RPMI7951 (cell line): ENCODE measurements at regions not wholly inside any gene's neighbourhood (a gene's known extent, or its start where the extent isn't known, plus 50 kb on each side); places are given as distances from the start of the nearest gene placed in this dataset.
"Not testable (repeated sequence)": the region's sequence is repeated elsewhere in the genome, so short reads cannot be mapped to it uniquely, and the experiment has no call there.

Source experiments
- DNase-seq: peaks from one replicate; pipeline ENCODE4 v3.0.0-alpha.2; 2012; ENCODE audit warnings: low read depth

DNA sequence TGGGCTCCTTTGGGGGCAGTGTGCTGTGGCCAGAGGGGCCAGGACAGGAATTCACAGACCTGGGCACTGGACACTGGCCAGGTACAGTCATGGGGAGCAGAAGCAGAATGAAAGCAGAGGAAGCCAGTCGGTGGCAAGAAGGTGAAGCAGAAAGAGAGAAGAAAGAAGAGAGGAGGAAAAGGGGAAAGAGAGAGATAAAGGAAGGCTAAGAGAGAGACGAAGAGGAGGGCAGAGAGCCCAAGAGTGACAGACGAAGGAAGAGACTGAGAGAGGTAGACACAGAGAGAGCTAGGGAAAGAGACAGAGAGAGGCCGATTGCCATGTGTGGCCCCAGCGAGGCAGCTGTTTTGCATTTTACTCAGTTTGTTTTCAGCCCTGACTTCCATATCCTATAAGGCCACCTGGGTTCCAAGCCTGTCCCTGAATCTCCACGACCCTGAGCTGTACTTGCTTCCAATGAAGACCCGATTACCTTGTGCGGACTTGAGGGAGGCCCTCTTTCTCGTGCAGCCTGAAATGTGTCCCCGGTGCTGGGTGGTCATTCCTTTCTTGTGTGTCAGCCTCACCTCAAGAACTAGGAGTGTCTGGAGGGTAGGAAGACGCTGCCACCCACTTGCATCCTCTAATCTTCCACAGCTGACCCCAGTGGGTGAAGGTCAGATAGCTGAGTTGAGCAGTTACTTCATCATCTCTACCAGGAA lies 73.9 kb downstream of the LSM3 start:
- DNase-seq, result no peak

DNA sequence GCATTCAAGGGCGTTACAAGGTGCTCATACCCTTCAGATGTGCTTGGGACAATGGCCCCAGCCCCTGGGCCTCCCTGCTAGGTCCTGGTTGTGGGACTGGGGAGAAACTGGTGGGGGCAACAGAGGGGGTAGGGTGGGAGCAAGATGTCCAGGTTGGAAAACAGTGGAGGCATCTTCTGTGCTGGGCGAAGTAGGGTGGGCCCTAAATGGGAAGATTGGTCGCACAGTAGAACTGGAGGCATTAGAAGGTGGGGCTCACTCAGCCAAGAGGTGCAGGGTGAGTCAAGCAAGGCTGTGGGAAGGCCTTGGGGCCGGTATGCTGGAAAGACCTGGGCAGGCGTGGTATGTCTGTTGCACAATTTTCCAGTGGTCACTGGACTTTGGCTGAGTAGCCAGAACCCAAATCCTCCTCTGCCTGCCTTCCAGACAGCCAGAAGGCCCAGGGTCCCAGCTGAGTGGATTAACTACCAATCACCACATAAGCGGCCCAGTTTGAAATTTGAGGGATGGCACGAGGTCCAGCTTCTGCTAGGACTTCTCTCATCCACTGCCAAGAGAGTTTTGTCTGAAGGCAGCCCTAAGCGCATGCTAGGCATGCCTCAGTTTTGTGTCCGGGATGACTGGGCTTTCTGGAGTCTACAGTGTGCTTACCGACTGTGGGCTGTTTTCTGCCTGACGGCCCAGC lies 74.5 kb downstream of the LSM3 start:
- peak; percentile 65 for DNase-seq

GRCh38 chr3:14253707-14254382 lies 75.2 kb downstream of the LSM3 start:
- DNase-seq, result peak; percentile 24

GRCh38 chr3:14254812-14255702 lies 76.4 kb downstream of the LSM3 start:
- DNase-seq, result no peak

DNA sequence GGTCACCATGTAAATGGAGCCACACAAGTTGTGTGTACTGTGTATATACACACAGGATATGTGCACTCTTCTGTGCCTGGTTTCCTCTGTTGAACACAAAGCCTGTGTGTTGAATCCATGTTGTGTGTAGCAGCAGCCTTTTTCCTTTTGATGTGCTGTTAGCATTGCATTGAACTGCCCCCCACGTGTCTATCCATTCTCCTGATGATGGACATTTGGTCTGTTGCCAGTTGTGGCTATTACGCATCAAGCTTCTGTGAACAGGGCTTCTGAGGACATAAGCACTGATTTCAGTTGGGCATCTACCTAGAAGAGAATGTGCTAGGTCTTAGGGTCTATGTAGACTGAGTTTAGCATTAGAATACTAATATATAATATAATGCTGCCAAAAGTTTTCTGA lies 77.4 kb downstream of the LSM3 start:
- DNase-seq, result peak; percentile 64

DNA sequence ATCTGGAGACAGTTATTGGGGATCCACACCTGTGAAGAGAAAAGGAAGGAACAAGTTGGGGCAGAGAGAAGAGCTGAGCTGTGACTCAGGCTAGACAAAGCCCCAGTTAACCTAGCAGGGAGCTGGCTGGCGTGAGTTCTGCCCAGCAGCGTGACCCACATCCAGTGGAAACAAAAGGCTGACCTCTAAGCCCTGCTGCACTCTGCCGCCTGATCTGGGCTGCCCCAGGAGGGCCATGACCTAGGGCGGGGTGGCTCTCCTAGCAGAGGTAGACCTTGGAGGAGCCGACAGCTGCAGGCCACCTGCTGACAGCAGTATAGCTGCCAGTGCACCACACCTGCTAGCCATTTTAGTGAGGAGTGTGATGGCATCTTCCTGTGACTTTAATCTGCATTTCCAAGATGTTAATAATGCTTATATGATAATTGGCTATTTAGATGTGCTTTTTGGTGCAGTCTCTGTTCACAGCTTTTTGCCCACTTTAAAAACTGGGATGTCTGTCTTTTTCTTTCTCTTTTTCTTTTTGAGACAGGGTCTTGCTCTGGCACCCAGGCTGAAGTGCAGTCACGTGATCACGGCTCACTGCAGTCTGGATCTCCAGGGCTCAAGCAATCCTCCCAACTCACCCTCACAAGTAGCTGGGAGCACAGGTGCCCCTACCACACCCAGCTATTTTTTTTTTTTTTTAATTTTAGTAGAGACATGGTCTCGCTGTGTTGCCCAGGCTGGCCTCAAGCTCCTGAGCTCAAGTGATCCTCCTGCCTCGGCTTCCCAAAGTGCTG lies 78.1 kb downstream of the LSM3 start:
- peak; percentile 35 for DNase-seq

- peak; percentile 82 for DNase-seq
Measured at GRCh38 chr3:14258906-14259904, 80.6 kb downstream of the LSM3 start.

DNA sequence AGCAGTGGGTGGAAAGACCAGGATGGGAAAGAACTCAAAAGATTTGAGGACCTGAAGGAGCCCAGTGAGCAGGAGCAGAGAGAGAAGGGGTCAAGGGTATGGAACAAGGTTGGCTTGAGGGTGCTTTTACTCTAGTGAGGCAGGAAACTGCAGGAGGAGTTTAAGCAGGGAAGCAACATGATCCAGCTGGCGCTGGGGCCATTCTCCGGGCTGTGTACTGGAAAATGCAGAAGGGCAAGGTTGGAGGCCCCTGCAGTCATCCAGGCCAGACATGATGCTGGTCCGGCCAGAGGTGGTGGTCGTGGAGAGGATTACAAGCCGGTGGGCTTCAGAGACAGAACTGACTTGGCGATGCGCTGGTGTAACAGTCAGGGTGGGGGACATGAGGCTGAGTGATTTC lies 81.8 kb downstream of the LSM3 start:
- DNase-seq, result no peak

- DNase-seq, result peak; percentile 72
Measured at GRCh38 chr3:14261229-14261628, 82.6 kb downstream of the LSM3 start.

GRCh38 chr3:14262212-14262611 lies 83.6 kb downstream of the LSM3 start:
- peak; percentile 42 for DNase-seq

DNA sequence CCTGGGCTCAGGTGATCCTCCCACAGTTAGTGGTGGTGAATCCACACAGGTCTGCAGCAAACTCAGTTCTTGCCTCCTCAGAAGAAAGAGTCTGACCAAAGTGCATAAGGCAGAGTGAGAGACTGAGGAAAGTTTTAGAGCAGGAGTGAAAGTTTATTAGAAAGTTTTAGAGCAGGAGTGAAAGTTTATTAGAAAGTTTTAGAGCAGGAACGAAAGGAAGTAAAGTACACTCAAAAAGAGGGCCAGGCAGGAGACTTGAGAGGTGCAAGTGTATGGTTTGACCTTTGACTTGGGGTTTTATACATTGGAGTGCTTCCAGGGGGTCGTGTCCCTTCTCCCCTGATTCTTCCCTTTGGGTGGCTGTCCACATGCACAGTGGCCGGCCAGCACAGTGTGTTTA lies 84.2 kb downstream of the LSM3 start:
- no peak for DNase-seq

DNA sequence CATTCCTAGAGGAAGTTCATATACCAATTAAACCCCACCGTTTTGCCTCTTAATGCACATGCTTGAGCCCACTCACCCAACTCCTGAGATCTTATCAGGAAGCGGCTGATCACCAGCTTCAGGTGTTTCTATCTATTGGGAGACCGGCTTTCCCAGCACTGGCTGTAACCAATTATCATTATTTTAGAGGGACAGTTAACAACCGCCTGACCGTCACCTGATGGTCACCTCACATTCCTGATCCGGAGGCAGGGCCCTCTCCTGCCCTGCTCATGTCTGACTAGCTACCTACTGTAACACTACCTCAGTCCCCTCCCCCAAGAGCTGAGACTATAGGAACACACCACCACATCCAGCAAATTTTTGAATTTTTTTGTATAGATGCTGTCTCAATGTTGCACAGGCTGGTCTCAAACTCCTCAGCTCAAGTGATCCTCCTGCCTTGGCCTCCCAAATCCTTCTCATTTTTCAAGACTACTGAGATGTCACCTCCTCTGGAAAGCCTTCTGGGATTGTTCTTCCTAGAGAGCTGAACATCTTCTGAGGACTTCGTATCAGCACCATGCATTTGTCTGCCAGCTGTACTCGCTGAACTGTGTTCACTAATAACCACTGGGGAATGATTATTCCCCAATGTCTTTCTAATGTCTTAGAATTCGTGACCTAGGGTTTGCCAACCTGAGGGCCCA lies 84.8 kb downstream of the LSM3 start:
- no peak for DNase-seq

DNA sequence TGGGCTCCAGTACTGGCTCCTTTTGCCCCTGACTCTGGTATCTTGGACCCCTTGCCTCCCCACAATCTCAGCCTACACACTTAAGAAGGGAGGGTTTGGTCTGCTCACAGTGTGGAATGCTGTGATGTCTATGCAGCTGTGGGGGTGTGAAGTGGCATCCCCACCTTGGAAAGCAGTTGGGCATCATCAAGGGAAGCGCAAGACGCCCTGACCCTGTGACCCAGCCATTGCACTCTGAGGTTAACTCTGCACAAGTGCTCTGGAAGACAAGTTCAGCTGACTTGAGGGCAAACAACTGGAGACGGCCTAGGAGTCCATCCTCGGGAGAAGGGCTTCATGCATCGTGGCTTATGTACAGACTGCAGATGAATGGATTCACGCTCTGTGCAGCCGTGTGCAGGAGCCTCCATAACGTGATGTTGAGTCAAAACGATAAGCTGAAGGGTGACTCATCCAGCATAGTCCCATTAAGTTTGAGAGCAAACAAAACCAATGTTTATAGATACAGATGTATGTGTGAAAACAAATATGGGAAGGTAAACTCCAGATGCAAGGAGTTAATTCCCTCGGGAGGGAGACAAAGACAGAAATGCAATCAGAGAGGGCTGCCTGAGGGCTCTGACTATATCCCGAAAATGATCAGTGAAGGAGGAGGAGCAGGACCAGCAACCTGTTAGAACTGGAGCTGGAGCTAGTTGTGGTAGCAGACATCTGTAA lies 86.8 kb downstream of the LSM3 start:
- peak; percentile 87 for DNase-seq

- DNase-seq, result peak; percentile 95
Measured at GRCh38 chr3:14266361-14266760, 87.7 kb downstream of the LSM3 start.

DNA sequence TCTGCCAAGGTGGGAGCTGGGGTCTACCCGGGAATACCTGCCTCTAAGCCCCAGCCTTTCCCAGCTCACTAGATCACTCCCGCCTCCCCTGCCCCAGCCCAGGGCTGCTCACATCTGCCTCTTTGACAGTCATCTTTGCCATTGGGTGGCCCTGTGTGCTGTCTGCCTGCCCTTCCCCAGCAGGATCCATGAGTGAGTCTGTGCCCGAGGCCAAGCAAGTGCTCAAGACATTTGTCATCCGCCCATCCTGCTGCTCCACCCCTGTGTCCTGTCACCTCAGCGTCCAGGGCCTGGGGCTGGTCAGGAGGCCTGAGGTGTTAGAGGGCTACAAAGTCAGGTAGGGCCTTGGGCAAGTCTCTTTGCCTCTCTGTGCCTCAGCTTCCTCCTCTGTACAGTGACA lies 89.4 kb downstream of the LSM3 start:
- peak; percentile 49 for DNase-seq

GRCh38 chr3:14268897-14269296 lies 90.3 kb downstream of the LSM3 start:
- DNase-seq, result no peak

DNA sequence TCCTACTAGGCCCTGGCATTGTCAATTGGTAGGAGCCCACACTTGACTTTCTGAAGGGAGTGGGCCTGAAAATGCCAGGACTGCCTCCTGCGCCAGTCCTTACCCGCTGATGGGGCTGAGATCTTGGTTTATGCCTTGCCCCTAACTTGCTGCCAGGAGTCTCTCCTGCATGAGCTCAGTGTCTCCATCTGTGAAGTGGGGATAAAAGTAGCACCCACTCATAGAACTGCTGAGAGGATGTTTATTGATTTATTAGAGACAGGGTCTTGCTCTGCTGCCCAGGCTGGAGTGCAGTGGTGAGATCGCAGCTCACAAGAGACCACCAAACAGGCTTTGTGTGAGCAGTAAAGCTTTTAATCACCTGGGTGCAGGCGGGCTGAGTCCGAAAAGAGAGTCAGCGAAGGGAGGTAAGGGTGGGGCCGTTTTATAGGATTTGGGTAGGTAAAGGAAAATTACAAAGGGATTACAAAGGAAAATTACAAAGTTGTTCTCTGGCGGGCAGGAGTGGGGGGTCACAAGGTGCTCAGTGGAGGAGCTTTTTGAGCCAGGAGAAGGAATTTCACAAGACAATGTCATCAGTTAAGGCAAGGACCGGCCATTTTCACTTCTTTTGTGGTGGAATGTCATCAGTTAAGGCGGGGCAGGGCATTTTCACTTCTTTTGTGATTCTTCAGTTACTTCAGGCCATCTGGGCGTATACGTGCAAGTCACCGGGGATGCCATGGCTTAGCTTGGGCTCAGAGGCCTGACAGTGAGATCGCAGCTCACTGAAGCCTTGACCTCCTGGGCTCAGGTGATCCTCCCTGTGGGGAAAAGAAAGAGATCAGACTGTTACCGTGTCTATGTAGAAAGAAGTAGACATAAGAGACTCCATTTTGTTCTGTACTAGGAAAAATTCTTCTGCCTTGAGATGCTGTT lies 93.7 kb downstream of the LSM3 start:
- DNase-seq, result not testable (repeated sequence)
